ENCODE measurements at regions not wholly inside any gene's neighbourhood (a gene's known extent, or its start where the extent isn't known, plus 50 kb on each side); places are given as distances from the start of the nearest gene placed in this dataset.

DNA sequence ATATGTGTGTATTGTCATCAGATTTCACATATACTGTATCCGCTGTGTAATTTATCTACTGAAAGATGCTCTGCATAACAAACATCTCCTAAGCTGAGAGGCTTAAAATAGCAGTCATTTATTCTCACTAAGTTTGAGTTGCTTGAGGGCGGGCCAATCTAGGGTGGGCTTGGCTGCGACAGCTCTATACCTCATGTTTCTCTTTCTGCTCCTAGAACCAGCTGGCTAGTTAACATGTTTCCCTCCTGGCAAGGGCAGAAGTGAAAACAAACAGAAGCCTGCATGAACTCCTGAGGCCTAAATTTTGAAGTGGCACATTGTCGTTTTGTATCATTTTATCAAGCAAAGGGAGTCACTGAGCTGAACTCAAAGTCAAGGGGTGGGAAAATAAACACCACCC is 585.0 kb upstream of the VRK2 start:
- TF ChIP-seq, protein P1, sequence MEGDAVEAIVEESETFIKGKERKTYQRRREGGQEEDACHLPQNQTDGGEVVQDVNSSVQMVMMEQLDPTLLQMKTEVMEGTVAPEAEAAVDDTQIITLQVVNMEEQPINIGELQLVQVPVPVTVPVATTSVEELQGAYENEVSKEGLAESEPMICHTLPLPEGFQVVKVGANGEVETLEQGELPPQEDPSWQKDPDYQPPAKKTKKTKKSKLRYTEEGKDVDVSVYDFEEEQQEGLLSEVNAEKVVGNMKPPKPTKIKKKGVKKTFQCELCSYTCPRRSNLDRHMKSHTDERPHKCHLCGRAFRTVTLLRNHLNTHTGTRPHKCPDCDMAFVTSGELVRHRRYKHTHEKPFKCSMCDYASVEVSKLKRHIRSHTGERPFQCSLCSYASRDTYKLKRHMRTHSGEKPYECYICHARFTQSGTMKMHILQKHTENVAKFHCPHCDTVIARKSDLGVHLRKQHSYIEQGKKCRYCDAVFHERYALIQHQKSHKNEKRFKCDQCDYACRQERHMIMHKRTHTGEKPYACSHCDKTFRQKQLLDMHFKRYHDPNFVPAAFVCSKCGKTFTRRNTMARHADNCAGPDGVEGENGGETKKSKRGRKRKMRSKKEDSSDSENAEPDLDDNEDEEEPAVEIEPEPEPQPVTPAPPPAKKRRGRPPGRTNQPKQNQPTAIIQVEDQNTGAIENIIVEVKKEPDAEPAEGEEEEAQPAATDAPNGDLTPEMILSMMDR (IDR thresholded peaks at IDR 0.05; ENCODE audit: borderline replicate concordance, control extremely low read depth, extremely low read depth, insufficient read depth, missing control alignments), result no peak
- in situ Hi-C loops (cut with MboI; ENCODE audit: low sequenced_read_pairs, unreplicated experiment), result no loop called here

GRCh38 chr2:57465067-57465466 is 581.5 kb upstream of the VRK2 start:
- in situ Hi-C loops (cut with MboI; ENCODE audit: low sequenced_read_pairs, unreplicated experiment), result no loop called here
- TF ChIP-seq, protein P1 (IDR thresholded peaks at IDR 0.05; ENCODE audit: borderline replicate concordance, control extremely low read depth, extremely low read depth, insufficient read depth, missing control alignments), result no peak
- DNase-seq (ENCODE audit: low spot score), result no peak

More for the DNA sequence above, 585.0 kb upstream of the VRK2 start:
- DNase-seq (ENCODE audit: low spot score), result no peak

DNA sequence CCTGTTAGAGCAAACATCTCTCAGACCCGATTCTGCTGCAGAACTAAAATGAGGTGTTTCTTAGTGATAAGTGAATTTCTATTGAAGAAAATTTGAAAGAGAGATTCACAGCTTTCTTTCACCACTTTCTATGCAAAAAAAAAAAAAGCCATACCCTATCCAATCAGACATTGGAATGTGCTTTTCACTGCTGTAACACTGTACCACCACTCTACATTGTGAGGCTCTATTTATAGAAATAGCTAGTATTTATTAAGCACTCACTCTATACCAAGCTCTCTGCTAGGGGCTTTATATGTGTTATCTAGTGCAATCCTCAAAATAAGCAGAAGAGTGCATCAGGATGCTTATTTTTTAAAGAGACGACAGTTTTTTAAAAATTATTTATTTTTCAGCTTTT is 580.6 kb upstream of the VRK2 start:
- in situ Hi-C loops (cut with MboI; ENCODE audit: low sequenced_read_pairs, unreplicated experiment), result no loop called here

GRCh38 chr2:57475391-57475790 is 571.2 kb upstream of the VRK2 start:
- TF ChIP-seq, protein P1 (IDR thresholded peaks at IDR 0.05; ENCODE audit: borderline replicate concordance, control extremely low read depth, extremely low read depth, insufficient read depth, missing control alignments), result no peak
- DNase-seq (ENCODE audit: low spot score), result no peak
- in situ Hi-C loops (cut with MboI; ENCODE audit: low sequenced_read_pairs, unreplicated experiment), result no loop called here

More for the DNA sequence above, 580.6 kb upstream of the VRK2 start:
- TF ChIP-seq, protein P1 (IDR thresholded peaks at IDR 0.05; ENCODE audit: borderline replicate concordance, control extremely low read depth, extremely low read depth, insufficient read depth, missing control alignments), result no peak
- DNase-seq (ENCODE audit: low spot score), result no peak

DNA sequence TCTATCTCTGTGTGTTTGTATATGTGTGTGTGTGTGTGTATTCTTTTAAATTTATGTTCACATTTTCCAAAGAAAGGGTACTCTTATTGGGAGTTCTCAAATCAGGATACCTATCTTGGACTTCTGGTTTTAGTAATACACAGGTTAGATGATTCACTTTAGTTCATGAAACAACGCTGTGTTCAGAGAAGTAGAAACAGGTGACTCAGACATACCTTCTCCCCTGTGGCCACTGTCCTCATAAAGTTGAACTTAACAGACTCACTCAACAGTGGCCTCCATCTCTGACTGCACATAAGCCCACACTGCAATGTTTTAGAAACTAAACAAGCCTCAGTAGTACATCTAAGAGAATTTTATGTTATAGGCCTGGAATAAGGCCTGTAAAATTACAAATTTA is 566.6 kb upstream of the VRK2 start:
- TF ChIP-seq, protein P1 (IDR thresholded peaks at IDR 0.05; ENCODE audit: borderline replicate concordance, control extremely low read depth, extremely low read depth, insufficient read depth, missing control alignments), result no peak
- DNase-seq (ENCODE audit: low spot score), result no peak
- in situ Hi-C loops (cut with MboI; ENCODE audit: low sequenced_read_pairs, unreplicated experiment), result no loop called here

GRCh38 chr2:57488061-57488460 is 558.5 kb upstream of the VRK2 start:
- in situ Hi-C loops (cut with MboI; ENCODE audit: low sequenced_read_pairs, unreplicated experiment), result no loop called here

More at GRCh38 chr2:57488061-57488460, 558.5 kb upstream of the VRK2 start:
- DNase-seq (ENCODE audit: low spot score), result no peak
- TF ChIP-seq, protein P1 (IDR thresholded peaks at IDR 0.05; ENCODE audit: borderline replicate concordance, control extremely low read depth, extremely low read depth, insufficient read depth, missing control alignments), result no peak

Measured in GM13976 (cell line).